ENCODE measurements at regions not wholly inside any gene's neighbourhood (a gene's known extent, or its start where the extent isn't known, plus 50 kb on each side); places are given as distances from the start of the nearest gene placed in this dataset.
"Not testable (repeated sequence)": the region's sequence is repeated elsewhere in the genome, so short reads cannot be mapped to it uniquely, and the experiment has no call there.

- TF ChIP-seq FOXP4 (CRISPR knock-in tag; IDR thresholded peaks at IDR 0.05) (peak; percentile 93), SMYD3 (CRISPR knock-in tag; IDR thresholded peaks at IDR 0.05) (0 out of 2 replicates have a peak, but pooled peaks have one; percentile 47), NFKBIZ (CRISPR knock-in tag; IDR thresholded peaks at IDR 0.05) (peak; percentile 76; the same call in 1 of the 2 replicates), JUNB (CRISPR knock-in tag; IDR thresholded peaks at IDR 0.05; ENCODE audit: borderline replicate concordance) (0 out of 2 replicates have a peak, but pooled peaks have one; percentile 44), HDAC1 (CRISPR knock-in tag; IDR thresholded peaks at IDR 0.05) (peak; percentile 83), CTCF (CRISPR knock-in tag; IDR thresholded peaks at IDR 0.05) (peak; percentile 19; the same call in 1 of the 2 replicates), SOX6 (CRISPR knock-in tag; IDR thresholded peaks at IDR 0.05) (peak; percentile 98), KDM6A (CRISPR knock-in tag; IDR thresholded peaks at IDR 0.05; ENCODE audit: low read depth) (peak; percentile 79), HMG20B (CRISPR knock-in tag; conservative IDR thresholded peaks at IDR 0.05) (peak; percentile 90; the same call in 1 of the 2 replicates), NCOA2 (CRISPR knock-in tag; IDR thresholded peaks at IDR 0.05) (peak; percentile 96), KAT8 (CRISPR knock-in tag; IDR thresholded peaks at IDR 0.05) (peak; percentile 62), ELF3 (CRISPR knock-in tag; IDR thresholded peaks at IDR 0.05) (peak; percentile 78), HMGXB3 (CRISPR knock-in tag; IDR thresholded peaks at IDR 0.05; ENCODE audit: borderline replicate concordance) (peak; percentile 97), KLF6 (CRISPR knock-in tag; IDR thresholded peaks at IDR 0.05) (0 out of 2 replicates have a peak, but pooled peaks have one; percentile 51), SP5 (CRISPR knock-in tag; IDR thresholded peaks at IDR 0.05; ENCODE audit: borderline replicate concordance, low read depth) (peak; percentile 69; the same call in 1 of the 2 replicates), FOXK2 (IDR thresholded peaks at IDR 0.05) (peak; percentile 35; the same call in 1 of the 2 replicates), HMG20A (CRISPR knock-in tag; IDR thresholded peaks at IDR 0.05; ENCODE audit: borderline replicate concordance) (peak; percentile 91), HNF4G (IDR thresholded peaks at IDR 0.05; ENCODE audit: borderline replicate concordance, low read depth, low read length) (peak; percentile 63; the same call in 1 of the 2 replicates), BCL6 (CRISPR knock-in tag; IDR thresholded peaks at IDR 0.05) (peak; percentile 87), CREB1 (IDR thresholded peaks at IDR 0.05) (peak; percentile 40; the same call in 1 of the 2 replicates), ATF4 (CRISPR knock-in tag; IDR thresholded peaks at IDR 0.05) (peak in 1 of 2 experiments; percentile 51; a peak in 2 of 4 replicates), NR2F2 (IDR thresholded peaks at IDR 0.05; ENCODE audit: borderline replicate concordance, low read depth) (peak; percentile 95)
- TF ChIP-seq SOX6 (IDR thresholded peaks at IDR 0.05); HNF4G (CRISPR knock-in tag; IDR thresholded peaks at IDR 0.05; ENCODE audit: borderline replicate concordance, low read depth); CREB1 (CRISPR knock-in tag; IDR thresholded peaks at IDR 0.05): not testable (repeated sequence)
Observed at GRCh38 chr2:76172154-76172595, 461.5 kb upstream of the GCFC2 start (continued).
